BJ (cell line): ENCODE measurements at regions not wholly inside any gene's neighbourhood (a gene's known extent, or its start where the extent isn't known, plus 50 kb on each side); places are given as distances from the start of the nearest gene placed in this dataset.
"Not testable (repeated sequence)": the region's sequence is repeated elsewhere in the genome, so short reads cannot be mapped to it uniquely, and the experiment has no call there.

Source experiments
- CTCF ChIA-PET: fragments of 350-600 bp; formaldehyde crosslinking; extraction: SDS; loops from one replicate; lab custom pipeline; 2021; ENCODE audit warnings: antibody characterized with exemption, inconsistent platforms; lab: Yijun Ruan, JAX
- POLR2A ChIA-PET: fragments of 300-600 bp; sonication (Branson Sonifier 250); formaldehyde crosslinking; extraction: SDS; loops from one replicate; lab custom pipeline; 2021; ENCODE audit warnings: antibody characterized with exemption; lab: Charles Lee
- DNase-seq: peaks from one replicate; pipeline ENCODE4 v3.0.0-alpha.2; 2011; ENCODE audit warnings: low read depth
- H3K27me3 ChIP-seq: 2 replicates; pipeline ENCODE4 v1.6.0; 2011; ENCODE audit warnings: low read length; ENCODE audit not compliant: control insufficient read depth, insufficient read depth
- H3K36me3 ChIP-seq: 2 replicates; pipeline ENCODE4 v1.5.1; 2011; ENCODE audit warnings: low read length; ENCODE audit not compliant: control insufficient read depth, insufficient read depth
- H3K4me3 ChIP-seq: 2 replicates; pipeline ENCODE4 v1.5.1; 2011; ENCODE audit warnings: low read depth, mild to moderate bottlenecking, control low read depth, low read length
- TF ChIP-seq, protein P1 (sequence below): IDR thresholded peaks from 2 replicates; pipeline ENCODE4 v1.5.1; 2011; ENCODE audit warnings: low read depth, mild to moderate bottlenecking, control low read depth, inconsistent platforms, low read length, moderate library complexity; ENCODE audit not compliant: insufficient read depth

DNA sequence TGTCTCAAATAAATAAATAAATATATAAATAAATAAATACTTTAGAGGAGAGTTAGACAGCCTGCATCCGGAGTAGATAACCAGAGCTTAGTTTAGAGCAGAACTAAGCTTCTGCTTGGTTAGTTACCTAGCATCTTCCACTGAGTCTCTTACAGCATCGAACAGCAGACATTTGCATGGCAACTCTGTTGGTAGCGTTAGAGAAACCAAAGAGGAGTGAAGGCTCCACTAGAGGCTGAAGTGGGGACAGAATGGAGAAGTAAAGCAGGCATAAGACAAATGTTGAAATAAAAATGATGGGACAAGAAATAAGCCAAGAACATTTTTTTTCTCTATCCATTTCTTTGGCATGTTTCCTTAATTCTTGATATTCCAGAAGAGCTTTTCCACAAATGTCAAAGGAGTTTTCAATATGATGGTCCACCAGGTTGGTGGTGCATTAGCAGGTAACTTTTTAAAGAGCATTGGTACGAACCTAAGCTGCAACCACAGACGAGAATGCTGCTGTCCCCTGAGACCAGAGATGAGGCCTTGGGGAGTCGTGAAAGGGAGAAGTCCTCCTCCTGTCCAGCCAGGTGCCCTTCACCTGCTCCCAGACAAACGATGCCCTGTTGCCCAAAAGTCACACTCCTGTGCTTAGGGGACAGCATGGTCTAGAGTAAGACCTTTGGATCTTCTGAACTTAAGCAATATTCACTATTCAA is 438.3 kb downstream of the DIRAS2 start:
- POLR2A ChIA-PET: no interaction called here
- CTCF ChIA-PET: no interaction called here
- no peak for DNase-seq

DNA sequence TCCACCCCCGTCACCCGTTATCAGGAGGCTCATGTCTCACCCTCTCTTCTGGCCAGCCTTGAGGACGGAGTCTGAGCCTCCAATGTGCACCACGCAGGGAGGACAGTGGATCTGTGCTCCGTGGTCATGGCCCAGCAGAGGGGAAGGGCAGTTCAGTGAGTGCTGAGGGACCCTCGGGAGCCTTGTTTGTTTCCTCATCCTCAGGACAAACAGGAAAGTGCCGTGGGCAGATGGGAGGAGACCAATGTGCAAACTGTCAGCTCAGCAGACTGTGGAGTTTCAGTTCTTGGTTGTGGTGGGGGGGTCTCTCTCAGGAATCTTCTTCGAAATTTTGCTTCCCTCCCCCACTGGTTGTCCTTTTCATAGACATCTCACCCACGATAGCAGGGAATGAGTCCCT is 429.6 kb downstream of the DIRAS2 start:
- H3K36me3 ChIP-seq, H3K4me3 ChIP-seq, DNase-seq, POLR2A ChIA-PET, H3K27me3 ChIP-seq: not testable (repeated sequence)
- CTCF ChIA-PET: interaction anchor here (1.0 kb wide), 1 partner anchor 559 kb away, joined by 9 read pairs; no protein-coding TSS in a partner anchor

More for the DNA sequence above, 438.3 kb downstream of the DIRAS2 start:
- Histone ChIP-seq H3K36me3 (no peaks in the 10 kb centered on the region), H3K4me3 (no peak overlapping the region), H3K27me3 (no peaks in the 10 kb centered on the region)
- TF ChIP-seq, protein P1, sequence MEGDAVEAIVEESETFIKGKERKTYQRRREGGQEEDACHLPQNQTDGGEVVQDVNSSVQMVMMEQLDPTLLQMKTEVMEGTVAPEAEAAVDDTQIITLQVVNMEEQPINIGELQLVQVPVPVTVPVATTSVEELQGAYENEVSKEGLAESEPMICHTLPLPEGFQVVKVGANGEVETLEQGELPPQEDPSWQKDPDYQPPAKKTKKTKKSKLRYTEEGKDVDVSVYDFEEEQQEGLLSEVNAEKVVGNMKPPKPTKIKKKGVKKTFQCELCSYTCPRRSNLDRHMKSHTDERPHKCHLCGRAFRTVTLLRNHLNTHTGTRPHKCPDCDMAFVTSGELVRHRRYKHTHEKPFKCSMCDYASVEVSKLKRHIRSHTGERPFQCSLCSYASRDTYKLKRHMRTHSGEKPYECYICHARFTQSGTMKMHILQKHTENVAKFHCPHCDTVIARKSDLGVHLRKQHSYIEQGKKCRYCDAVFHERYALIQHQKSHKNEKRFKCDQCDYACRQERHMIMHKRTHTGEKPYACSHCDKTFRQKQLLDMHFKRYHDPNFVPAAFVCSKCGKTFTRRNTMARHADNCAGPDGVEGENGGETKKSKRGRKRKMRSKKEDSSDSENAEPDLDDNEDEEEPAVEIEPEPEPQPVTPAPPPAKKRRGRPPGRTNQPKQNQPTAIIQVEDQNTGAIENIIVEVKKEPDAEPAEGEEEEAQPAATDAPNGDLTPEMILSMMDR: no peak

DNA sequence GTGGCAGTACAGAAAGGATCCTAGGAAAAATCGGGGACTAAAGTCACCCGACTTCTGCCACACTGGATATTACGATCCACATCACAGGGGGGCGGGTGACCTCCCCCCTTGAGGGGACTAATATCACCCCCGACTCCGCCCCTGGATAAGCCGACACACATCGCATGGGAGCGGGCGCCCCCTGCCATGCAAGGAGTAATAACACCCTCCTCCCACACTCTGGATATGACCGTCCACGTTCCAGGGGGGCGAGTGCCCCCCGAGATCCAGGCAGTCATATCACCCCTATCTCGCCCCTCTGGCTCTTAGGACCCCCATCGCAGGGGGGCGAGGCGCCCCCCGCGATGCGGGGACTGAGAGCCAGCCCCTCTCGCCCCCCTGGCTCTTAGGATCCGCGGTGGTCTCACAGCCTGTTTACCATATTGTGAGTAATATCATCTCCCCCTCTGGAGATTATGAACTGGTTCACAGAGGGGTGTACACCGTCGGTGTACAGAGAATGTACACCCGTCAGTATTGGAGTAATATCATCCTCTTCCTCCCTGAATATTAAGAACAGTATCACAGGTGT is 423.0 kb downstream of the DIRAS2 start:
- H3K36me3 ChIP-seq: no peaks in the 10 kb centered on the region
- TF ChIP-seq, protein P1: 0 out of 2 replicates have a peak, but pooled peaks have one; percentile 18
- ChIA-PET POLR2A (no interaction called here), CTCF (no interaction called here)
- H3K27me3 ChIP-seq: no peaks in the 10 kb centered on the region
- H3K4me3 ChIP-seq: no peak overlapping the region
- no peak for DNase-seq

- CTCF ChIA-PET, H3K27me3 ChIP-seq, H3K36me3 ChIP-seq, POLR2A ChIA-PET, H3K4me3 ChIP-seq, DNase-seq: not testable (repeated sequence)
These were observed 420.7 kb downstream of the DIRAS2 start for GRCh38 chr9:90221899-90222298.

DNA sequence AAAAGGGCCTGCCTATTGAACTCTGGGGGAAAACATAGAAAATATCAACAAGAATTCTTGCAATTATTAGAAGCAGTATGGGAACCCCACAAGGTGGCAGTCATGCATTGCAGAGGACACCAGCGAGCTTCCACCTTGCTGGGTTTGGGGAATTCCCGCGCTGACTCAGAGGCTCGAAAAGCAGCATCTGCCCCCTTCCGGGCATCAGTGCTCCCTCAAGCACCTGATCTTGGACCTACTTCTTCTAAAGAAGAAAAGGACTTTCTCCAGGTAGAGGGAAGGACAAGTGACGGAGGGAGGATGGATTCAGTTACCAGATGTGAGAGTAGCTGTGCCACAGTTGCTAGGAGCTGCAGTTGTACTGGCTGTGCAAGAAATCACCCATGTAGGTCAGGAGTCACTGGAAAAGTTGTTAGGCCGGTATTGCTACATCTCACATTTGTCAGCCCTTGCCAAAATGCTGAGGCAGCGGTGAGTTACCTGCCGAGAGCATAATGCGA is 415.7 kb downstream of the DIRAS2 start:
- H3K4me3 ChIP-seq, H3K36me3 ChIP-seq, POLR2A ChIA-PET, H3K27me3 ChIP-seq, DNase-seq: not testable (repeated sequence)
- CTCF ChIA-PET: interaction anchor here (0.7 to 1.9 kb wide), 7 partner anchors 9 to 650 kb away, joined by 3 to 5 read pairs (median 3); partner anchors contain the start of gene DIRAS2
- TF ChIP-seq, protein P1: peak; percentile 58

GRCh38 chr9:90233081-90233480 is 409.5 kb downstream of the DIRAS2 start:
- CTCF ChIA-PET: not testable (repeated sequence)

More at GRCh38 chr9:90233081-90233480, 409.5 kb downstream of the DIRAS2 start:
- H3K36me3 ChIP-seq, DNase-seq, POLR2A ChIA-PET, H3K4me3 ChIP-seq, H3K27me3 ChIP-seq: not testable (repeated sequence)
